Hypothalamus (tissue), 51 donors: ENCODE measurements at regions not wholly inside any gene's neighbourhood (a gene's known extent, or its start where the extent isn't known, plus 50 kb on each side); places are given as distances from the start of the nearest gene placed in this dataset.

Experiments used
- DNase-seq, 51 donors: peaks; one replicate each; lab custom pipeline; 2025; lab: John Stamatoyannopoulos, UW

DNA sequence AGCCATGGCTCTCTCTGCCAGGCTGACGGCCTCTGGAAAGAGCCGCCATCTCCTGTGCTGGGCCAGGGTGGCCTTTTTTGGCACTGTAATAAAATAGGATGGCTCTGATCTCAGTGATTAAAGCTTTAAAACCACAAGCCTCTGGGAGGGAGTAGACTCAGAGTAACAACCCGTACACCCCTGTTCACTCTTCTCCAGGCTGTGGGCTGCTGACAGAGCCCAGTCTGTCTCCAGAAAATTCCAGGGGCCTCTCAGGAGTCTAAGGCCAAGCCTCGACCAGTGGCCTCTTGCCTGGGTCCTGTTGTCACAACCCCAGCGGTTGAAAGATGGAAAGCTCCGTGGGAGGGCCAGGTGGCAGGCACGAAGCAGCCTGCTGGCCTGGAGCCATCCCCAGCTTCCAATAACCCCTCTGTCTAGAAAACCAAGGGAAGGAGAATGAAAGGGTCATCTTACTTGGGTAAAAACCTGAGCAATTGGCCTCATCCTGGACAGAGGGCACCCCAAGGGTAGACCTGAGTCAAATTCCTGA, 286.7 kb upstream of the ZNF462 start:
- no peak for DNase-seq

DNA sequence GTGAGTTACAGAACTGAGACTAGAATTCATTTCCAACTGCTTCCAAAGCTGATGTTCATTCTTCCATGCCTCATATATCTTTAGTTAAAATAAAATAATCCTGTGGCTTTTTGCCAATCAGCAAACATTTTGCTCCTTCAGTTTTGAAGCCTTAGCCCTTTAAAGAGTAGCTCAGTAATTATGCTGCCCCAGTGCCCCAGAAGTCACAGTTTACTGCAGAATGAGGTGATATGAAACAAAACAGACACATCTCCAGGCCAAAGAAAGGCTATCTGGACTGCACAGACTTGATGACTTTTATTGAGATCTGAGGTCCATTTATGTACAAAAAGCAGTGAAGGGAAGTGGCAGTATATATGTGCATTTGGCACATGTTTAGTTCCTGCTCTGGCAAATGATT, 285.8 kb upstream of the ZNF462 start:
- no peak for DNase-seq

DNA sequence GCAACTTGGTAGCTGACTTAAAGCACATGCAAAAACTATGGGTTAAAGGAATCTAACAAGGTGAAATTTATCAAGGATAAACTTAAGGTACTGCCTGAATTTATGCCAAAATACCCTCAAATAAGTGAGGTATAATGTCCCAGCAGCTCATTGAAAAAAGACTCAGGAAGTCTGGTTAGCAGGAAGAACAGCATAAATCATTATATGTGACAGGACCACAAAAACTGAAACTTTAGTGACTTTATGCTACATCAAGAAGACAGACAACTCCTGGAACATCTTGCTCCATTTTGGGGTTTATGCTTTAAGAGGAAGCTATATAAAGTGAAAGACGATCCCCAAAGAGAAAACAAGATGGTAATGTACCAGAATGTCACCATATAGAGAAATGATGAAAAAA, 282.4 kb upstream of the ZNF462 start:
- DNase-seq = no peak

GRCh38 chr9:106581973-106582372, 281.0 kb upstream of the ZNF462 start:
- DNase-seq = no peak

DNA sequence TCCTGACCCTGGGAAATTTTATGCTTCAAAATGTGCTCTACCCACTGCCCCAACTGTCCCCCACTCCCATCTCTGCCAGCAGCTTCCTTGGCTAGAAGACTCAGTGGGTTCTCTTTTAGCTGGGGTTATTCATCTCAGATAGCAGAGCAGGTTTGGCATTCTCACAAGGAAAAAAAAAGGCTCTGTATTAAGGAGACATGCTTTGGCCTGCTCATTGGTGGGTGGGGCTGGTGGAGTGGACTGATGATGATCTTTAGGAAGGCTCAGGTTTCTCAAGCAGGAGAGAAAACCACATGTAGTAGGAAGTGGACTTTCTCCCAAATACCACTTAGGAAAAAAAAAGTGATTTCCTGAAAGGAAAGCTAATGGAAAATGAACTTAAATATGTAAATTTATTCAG, 279.2 kb upstream of the ZNF462 start:
- no peak for DNase-seq

DNA sequence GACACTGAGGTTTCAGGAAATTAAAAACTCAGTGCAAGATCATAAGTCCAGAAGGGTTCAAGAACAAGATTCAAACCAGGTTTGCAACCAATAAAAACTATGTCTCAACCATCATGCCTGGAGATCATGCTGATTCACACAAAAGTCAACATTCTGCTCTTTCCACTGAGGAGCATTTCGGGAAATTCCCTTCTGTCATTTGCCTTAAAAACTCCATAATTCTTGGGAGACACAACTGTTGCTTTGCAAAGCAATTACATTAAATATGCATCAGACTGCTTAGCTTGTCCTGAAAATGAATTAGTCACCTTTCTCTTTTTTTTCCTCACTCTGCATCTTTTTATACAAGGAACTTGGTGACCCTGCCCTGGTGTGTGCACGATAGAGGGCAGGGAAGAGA, 275.9 kb upstream of the ZNF462 start:
- DNase-seq = no peak

- no peak for DNase-seq
Observed at GRCh38 chr9:106588626-106589025, 274.3 kb upstream of the ZNF462 start.

- DNase-seq = no peak
Observed at GRCh38 chr9:106590759-106591505, 272.0 kb upstream of the ZNF462 start.

DNA sequence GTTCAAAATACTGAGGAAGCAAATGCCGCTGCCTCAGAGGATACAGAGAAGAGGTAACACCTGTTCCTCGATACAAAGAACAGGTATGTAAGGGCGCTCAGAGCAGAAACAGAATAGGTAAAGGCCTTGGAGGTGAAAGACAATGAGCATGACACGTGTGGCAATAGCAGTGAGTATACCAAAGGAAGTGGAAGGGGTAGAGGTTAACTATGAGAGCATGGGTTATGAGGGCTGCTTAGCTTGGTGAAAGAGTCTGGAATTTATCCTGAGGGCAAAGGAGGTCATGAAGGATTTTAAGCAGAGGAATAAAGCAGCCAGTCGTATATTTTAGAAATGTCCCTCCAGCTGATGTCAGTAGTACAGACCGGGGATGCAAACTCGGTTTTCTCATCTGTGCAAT, 269.8 kb upstream of the ZNF462 start:
- no peak for DNase-seq

DNA sequence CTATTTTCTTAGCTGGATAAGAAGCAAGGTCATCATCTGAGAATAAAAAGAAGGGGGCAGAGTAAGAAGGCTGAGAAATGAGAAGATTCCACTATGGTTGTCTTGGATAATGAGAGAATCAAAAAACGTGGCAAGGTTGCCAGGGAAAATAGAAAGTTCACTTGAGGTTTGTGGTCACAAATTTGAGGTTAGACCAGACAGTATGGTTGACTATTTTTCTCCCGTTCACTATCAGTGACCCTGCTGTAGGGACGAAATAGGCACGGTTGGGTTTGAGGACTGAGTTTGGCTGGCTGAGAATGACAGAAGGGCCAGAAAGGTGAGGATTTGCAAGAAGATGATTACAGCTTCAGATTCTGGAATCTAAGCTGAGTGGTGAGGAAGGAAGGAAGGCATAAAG, 266.0 kb upstream of the ZNF462 start:
- no peak for DNase-seq

GRCh38 chr9:106600955-106601560, 261.9 kb upstream of the ZNF462 start:
- peak in 1 of 51 donors; percentile 8 for DNase-seq

GRCh38 chr9:106602344-106602743, 260.6 kb upstream of the ZNF462 start:
- DNase-seq = no peak

GRCh38 chr9:106613250-106613737, 249.7 kb upstream of the ZNF462 start:
- DNase-seq = no peak

GRCh38 chr9:106615118-106615889, 247.7 kb upstream of the ZNF462 start:
- no peak for DNase-seq

DNA sequence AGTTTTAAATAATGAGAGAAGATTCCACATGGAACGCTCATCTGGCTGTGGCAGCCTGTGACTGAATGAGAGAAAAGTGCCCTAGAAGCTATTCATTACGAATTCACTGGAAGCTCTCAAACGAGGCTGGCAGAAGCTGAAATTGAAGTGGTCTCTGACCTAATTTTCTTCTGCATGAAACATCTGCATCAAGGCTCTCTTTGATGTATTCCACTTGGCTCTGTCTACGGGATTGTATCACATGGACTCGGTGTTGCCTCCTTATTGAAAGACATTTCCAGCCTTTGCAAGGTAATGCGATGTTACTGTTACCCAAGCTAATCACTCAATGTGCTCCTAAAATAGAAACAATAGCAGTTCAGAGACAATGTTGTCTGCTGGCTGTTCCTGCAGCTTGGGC, 246.9 kb upstream of the ZNF462 start:
- DNase-seq = peak in 5 of 51 donors; percentile 14 to 47 (median 19)

DNA sequence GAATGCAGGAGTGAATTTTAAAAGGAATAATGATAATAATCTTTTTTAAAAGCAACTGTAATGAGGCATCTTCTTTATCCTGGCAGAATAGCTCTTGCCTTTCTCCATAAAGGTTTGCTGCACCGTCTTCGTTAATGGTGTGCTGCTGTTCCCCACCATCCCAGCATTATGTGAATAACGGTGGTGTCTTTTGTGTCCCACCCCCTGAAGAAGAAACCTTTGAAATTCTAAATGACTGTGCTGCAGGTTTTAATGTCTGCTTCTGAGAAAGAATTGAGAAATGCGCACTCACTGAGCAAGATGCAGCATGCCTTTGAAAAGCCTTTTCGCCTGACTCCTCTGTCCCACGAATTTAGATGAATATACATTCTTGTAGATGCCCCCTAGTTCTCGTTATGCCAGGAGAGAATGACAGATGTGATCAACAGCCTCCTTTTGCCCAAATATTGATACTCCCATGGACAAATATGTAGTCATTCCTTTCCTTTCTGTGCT, 246.1 kb upstream of the ZNF462 start:
- DNase-seq = no peak

DNA sequence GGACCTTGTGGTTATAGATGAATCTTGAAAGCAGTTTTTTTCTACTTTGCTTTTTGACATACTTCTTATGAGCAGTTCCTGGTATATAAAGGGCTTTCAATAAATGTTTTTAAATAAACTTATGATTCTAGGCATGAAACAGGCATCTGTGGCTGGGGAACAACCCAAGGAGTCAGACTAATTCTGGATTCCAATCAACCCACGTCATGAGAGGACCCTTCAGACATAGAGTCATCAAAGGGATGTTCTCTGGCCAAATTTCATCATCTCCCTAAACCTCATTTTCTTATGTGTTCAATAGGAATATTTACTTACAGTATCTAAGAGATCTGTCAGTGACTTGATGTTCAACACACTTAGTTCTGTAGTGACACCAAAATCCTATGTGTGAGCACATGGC, 243.8 kb upstream of the ZNF462 start:
- no peak for DNase-seq

GRCh38 chr9:106620081-106620480, 242.9 kb upstream of the ZNF462 start:
- DNase-seq = no peak

- peak in 1 of 51 donors; percentile 37 for DNase-seq
Observed at GRCh38 chr9:106620866-106621265, 242.1 kb upstream of the ZNF462 start.

- DNase-seq = peak in 17 of 51 donors; percentile 11 to 81 (median 33)
Observed at GRCh38 chr9:106621313-106622163, 241.4 kb upstream of the ZNF462 start.
